ENCODE measurements at regions not wholly inside any gene's neighbourhood (a gene's known extent, or its start where the extent isn't known, plus 50 kb on each side); places are given as distances from the start of the nearest gene placed in this dataset.

DNA sequence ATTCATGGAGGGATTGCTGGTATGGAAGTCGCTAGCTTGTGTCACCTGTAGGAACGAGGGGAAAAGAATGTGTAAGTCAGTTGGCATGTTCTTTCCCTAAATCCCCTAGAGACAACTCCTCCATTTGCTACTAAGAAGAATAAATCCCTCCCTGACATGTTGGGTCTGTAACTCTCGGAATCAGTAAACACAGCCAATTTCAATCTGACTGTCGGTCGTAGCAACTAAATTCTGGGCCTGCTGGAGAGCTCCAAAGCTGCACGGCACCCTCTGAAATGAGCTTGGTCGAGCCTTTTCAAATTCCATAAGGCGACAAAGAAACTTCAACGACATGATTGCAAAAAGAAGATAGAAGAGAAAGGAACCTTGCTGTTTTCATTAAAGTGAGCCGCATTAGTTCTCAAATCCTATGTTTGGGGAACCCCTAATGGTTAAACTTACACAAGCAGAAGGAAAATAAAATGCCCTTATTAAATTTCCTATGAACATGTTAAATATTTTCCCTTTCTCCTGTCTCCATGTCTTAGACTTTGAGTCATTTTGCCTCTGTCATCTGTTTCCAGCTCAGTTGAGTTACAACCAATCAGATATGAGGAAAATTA is 735.8 kb upstream of the WWC1 start:
- TF ChIP-seq SOX15 (CRISPR knock-in tag; IDR thresholded peaks at IDR 0.05), result no peak
- TF ChIP-seq, protein P1, sequence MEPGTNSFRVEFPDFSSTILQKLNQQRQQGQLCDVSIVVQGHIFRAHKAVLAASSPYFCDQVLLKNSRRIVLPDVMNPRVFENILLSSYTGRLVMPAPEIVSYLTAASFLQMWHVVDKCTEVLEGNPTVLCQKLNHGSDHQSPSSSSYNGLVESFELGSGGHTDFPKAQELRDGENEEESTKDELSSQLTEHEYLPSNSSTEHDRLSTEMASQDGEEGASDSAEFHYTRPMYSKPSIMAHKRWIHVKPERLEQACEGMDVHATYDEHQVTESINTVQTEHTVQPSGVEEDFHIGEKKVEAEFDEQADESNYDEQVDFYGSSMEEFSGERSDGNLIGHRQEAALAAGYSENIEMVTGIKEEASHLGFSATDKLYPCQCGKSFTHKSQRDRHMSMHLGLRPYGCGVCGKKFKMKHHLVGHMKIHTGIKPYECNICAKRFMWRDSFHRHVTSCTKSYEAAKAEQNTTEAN (CRISPR knock-in tag; IDR thresholded peaks at IDR 0.05), result no peak
